Fibroblast of skin of left biceps (primary cell): ENCODE measurements at regions not wholly inside any gene's neighbourhood (a gene's known extent, or its start where the extent isn't known, plus 50 kb on each side); places are given as distances from the start of the nearest gene placed in this dataset.
A peak's percentile ranks its signal among the peaks of the same experiment; 100 is the strongest.
"Not testable (repeated sequence)": the region's sequence is repeated elsewhere in the genome, so short reads cannot be mapped to it uniquely, and the experiment has no call there.

Experiments used
- DNase-seq, 2 experiments: peaks; one replicate each; pipeline ENCODE4 v3.0.0-alpha.2; 2013; ENCODE audit warnings: low read depth in 2 of 2

DNA sequence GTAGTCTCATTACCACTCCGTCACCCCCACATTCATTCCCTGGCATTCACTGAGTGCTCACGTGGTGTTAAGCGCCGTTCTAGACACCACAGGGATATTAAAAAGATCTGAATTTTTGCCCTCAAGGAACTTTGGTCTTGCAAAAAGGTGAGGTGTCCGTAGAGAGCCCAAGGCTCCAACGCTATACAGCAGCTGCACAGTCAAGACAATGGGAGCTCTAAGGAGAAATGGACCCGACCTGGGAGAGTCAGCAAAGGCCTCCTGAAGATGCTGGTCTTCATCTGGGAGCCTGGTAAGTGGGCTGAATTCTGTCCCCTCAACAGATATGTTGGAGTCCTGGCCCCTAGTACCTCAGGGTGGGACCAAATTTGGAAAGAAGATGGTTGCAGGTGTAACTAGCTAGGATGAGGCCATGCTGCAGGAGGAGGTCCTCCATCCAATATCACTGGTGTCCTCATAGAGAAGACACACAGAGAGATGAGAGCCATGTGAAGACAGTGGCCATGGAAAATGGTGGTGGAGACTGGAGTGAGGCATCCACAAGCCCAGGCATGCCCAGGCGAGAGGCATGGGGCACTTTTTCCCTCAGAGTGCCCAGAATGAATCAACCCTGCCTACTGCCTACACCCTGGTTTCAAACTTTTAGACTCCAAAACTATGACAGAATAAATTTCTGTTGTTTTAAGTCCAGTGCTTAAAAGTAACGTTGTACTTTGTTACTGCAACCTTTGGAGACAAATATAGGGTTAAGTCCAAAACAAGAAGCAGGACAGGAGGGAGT is 247.3 kb downstream of the TTC32 start:
- DNase-seq: no peak

DNA sequence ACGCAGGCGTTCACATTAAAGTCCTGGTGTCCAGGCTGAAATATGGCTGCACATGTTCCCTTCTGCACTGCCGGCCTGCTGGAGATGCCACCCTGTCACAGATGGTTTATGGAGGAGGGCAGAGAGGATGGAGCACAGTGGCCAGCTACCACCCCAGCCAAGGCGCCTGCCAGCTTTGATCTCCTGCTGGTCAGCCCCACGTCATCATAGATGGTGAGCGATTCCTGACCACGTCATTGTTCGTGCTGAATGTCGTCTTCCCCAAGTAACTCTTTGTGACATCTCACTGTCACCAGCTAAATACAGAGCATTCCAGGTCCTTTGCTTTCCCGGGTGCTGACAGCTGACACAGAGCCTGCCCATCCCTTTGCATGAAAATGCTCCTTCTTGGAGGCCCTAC is 248.3 kb downstream of the TTC32 start:
- DNase-seq: no peak

DNA sequence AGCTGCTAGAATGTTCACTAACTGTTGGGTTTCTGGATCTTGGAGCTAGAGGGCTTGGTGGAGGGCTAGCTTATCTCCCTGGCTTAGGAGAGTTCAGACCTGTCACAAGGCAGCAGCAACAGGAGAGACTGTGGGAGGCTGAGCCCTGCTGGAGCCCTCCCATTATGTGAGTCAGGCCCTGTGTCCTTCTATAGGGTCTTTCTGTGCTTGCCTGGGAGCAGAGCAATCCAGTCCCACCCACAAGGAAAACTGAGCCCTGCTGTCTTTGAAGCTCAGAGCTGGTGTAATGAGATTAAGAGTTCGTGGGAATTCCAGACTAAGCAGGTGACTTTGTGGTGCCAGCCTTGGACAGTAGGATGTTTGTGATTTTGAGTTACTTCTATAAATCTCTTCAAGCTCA is 249.0 kb downstream of the TTC32 start:
- DNase-seq: no peak

DNA sequence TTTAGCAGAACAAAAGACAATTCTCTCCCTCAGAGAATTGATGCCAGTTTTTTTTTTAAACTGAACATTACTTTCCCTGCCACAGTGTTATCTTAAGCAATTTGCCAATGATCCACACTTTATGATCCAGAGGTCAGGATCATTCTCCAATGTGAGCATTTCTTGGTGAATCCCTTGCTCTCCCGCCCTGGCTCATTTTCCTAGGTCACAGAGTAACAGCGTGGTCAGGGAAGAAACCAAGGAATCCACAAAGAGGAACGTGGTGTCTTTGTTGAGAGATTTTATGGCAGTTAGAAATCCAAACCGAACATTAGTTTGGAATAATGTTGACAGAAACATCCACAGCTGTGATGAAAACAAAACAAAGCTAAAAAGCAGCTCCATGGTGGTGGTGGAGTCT is 250.3 kb downstream of the TTC32 start:
- DNase-seq: no peak

DNA sequence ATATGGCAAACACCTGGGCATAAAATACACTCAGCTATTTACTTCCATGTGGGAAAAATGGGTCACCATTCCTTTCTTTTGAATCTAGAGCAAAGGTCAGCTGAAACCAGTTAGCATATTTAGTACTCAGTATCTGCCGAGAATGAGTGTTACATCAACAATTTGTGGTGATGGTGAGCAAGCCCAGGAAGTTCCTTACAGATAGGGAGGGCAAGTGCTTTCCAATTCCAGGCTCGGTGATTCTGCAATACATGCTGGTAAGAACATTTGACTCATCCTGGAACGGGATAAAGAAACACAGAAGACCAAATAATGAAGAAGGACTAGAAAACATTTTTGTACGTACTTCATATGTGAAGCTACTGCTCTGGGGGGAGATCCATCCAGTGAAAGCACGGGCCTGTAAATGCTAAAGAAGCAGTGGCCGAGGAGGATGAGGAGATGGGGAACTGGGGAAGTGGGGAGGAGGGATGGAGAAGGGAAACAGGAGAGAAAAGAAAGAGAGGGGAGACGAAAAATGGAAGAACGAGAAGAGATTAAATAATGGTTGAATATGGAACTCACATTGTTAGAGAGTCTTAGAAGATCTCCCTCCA is 251.9 kb downstream of the TTC32 start:
- peak; percentile 92 to 93 for DNase-seq

DNA sequence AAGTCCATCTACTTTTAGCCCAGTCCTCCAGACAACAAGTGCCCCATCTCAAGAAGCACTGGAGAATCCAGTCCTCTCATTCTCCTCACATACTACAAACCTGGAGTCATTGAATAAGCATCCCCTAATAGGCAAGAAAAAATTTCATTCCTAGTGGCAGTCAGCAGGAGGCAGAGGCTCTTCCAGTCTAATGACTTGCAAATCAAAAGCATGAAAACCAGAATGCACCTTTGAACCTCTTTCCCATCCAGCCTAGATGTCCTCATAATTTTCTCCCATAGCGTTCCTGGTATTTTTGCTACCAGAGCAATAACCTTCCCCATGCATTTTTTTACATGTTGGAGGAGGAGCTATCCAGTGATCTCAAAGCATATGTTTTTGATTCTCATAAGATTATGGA is 252.6 kb downstream of the TTC32 start:
- DNase-seq: peak; percentile 67 to 69

DNA sequence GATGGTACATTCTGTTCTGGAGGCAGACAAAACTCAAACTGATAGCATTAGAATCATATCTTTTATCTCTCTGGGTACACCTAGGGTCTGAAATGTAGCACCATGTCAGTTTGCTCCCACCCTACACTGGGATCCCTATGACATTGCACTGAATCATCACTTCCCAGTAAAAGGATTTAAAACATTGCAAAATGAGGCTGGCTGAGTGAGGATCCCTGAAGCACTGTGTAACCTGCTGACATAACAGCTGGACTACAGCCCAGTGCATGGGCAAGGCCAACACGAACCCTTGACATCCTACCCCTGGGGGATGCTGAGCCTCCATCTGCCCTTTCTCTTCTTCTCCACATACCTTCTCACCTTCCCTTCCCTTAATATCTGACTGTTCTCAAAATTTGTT is 253.2 kb downstream of the TTC32 start:
- DNase-seq: no peak

DNA sequence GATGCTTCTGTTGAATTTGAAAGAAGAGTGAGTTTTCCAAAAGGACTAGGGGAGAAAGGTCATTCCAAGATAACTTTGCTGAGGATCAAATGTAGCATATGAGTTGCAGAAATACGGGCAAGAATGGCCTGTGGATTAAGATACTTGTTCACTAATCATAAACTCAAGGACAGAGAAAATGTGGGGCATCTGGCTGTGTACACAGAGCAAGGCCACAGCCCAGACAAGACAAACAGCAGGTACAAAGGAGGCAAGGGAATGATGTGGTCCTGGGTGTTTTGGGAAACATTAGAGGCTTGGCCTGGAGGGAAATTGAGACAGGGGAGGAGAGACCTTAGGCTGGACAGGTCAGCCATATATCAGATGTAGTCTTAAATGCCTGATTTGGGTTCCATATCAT is 254.8 kb downstream of the TTC32 start:
- no peak for DNase-seq

DNA sequence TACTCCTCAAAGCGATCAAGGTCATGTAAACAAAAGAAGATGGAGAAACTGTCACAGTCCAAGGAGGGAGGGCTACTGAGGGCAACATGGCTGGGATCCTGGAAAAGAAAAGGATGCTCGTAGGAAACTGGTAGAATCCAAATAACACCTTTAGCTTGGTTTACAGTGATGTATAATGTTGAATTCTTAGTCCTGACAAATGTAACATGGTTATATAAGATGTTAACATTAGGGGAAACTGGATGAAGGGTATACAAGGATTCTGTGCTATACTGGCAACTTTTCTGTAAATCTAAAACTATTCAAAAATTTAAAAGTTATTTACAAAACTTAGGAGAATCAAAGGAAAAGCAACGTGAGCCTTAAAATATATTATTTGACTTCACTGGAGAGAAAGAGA is 257.0 kb downstream of the TTC32 start:
- DNase-seq: no peak

DNA sequence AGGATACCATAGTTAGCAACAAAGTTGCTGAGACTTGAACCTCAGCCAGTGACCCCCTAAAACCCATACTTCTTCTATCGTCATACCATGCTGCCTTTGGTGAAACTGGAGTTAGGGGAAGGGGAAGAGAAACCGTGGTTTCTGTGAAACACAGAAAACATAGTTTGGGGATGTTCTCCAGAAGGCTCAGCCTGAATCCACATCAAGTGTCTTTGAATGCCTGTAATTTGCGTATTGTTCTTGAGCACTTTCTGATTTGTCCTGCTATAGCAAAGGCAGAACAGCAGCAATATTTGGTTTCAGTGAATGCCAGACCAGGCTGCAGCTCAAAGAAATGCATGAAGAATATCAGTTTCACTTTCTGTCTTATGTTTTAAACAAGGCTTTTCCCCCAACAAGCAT is 258.7 kb downstream of the TTC32 start:
- no peak for DNase-seq

DNA sequence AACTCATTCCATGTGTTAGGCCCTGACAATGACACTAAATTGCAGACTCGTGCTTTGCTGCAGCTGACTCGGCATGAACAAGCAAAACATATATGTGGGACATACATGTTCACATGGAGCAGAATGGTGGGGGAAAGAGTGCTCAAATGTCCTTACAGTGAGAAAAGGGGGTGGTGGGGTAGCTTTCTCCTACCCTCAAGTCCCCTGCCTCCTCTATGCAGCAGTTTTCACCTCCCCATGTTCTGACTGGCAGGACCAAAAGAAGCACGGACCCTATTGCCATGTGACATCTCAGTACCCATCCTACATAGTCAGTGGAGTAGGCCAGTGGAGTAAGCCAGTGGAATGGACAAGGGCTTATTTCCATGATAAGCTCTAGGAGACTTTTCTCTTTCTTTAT is 259.3 kb downstream of the TTC32 start:
- no peak for DNase-seq

DNA sequence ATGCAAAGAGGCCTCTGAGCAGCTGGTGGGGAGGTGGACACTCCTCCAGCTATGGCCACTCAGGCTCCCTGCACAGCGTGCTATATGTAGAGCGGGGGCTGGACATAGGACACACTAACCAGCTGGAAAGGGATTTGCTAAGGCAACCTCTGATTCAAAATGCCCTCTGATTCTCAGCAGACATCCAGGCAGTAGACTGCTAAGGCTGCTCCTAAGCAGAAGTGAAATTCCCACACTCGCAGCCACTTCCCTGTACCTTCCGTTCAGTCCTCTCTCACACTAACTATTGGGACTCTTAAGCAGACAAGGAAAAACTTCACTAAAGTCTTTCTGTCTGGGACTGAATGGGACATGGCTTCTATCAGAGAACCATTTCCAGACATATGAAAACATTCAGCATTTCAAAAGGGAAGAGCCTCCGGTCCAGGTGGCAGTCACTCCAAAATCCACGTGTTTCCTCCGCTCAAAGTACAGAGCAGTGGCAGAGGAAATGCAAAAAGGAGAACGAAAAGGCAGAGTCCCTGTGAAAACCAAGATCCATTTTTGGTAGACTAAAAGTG is 265.8 kb downstream of the TTC32 start:
- no peak for DNase-seq

DNA sequence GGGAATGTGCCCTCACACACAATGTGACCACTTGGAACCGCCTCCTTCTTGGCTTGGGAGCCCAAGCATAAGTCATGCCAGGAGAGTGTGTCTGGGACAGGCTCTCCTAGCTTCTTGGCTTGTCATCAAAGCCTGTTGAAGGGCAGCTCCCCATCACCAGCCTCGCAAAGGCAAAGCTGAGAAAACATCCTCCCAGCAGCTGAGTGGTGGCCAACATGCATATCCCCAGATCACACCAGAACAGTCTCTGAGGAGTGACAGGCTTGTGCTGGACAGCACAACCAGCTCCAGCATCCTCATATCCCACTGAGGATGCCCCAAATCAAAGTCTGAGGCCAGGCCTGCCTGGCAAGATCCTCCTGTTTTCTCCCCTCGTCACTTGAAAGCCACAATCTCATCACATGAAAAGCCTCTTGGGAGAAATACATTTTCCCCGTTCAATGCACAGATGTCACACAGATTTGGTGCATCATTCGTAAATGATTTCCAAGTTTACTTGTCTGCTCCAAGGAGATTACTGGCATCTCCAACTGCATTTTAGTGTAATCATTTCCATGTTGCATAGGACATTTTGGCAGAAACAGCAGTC is 269.3 kb downstream of the TTC32 start:
- peak in 1 of 2 experiments; percentile 38 for DNase-seq

DNA sequence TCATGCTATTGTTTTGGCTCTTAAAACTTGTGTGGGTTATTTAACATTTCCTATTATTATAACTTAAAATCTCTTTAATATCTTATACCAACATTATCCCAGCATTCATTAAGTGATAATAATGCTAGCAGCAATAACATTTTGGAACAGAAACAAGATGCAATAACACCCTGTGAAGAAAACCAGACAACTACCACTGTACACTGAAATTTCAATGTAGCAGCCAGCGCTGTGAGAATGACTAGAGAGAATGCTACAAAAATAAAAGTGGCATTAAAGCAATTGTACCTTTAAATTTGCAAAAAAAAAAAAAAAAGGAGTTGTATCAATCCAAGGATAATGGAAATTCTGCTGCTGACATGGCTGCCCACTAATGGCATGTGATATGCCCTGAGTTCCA is 269.9 kb downstream of the TTC32 start:
- DNase-seq: no peak

DNA sequence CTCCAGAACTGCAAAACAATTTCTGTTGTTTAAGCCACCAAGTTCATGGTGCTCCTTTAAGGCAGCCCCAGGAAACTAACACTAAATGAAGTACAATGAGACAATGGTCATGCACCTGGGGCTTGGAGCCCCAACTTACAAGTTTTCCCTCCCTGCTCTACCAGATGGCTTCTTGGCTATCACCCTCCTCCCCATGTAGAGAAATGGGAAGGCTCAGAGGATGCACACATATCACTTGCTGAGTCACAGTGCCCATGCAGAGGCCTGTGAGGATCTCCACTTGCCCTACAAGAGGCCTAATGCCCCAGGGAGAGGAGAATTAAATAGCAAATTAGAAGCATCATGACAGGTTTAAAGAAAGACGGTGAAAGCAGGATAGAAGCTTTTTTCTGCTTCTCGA is 270.9 kb downstream of the TTC32 start:
- DNase-seq: no peak

DNA sequence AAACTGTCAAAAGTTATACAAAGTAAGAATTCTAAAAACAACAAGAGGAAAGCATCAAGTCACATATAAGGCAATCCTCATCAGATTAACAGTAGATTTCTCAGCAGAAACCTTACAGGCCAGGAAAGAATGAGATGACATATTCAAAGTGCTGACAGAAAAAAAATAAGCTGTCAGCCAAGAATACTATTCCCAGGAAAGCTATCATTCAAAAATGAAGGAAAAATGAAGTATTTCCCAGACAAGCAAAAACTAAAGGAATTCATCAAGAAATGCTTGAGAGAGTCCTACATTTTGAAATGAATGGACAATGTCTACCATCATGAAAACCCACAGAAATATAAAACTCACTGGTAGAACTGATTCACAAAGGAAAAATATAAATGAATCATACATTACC is 268.9 kb upstream of the OSR1 start:
- no peak for DNase-seq

DNA sequence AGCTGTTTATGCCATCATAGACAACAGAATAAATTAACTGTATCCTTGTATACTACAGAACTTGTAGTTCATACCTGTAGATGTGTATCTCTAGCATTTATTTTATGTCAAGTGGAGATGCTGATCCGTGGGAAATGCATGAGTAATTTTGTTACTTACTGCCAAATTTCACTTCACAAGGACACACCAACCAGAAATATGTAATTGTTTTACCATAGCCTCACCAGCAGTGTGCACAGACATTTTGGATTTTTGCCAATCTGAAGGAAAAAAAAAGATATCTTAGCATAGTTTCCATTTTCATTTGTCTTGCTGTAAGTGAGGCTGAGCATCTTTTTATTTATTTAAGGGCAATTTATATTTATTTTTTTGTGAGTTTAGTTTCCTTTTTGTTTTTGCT is 265.1 kb upstream of the OSR1 start:
- peak in 1 of 2 experiments; percentile 60 for DNase-seq

DNA sequence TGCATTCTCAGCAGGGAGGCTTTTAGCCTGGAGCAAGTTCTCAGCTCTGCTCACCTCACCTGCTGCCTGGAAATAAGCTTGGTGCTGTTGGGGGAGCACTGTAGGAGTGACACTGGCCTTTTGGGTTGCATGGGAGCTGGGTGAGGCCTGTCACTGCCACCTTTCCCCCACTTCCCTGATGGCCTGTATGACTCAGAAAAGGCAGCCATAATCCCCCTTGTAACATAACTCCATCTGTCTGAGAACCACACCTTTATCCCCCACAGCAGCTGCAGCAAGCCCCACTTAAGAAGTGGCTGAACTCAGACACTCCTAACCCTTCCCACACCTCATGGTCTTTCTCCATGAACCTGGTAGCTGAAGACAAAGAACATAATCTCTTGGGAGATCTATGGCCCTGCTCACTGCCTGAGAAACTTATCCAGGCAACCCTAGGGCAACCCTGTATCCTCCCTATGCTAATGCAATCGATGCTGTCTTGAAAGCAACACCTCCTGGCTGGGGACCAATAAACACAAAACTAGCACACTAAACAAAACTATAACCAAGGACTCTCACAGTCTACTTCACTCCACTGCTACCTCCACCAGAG is 258.9 kb upstream of the OSR1 start:
- DNase-seq: no peak

DNA sequence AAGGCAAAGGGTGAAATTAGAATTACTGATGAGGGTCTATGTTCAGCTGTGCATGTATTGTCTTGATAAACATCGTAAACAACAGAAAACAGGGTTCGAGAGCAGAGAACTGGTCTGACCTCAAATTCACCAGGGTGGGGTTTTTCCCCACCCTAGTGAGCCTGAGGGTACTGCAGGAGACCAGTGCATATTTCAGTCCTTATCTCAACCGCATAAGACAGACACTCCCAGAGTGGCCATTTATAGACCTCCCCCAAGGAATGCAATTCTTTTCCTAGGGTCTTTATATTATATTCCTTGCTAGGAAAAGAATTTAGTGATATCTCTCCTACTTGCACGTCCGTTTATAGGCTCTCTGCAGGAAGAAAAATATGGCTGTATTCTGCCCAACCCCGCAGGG is 257.0 kb upstream of the OSR1 start:
- DNase-seq: not testable (repeated sequence)

DNA sequence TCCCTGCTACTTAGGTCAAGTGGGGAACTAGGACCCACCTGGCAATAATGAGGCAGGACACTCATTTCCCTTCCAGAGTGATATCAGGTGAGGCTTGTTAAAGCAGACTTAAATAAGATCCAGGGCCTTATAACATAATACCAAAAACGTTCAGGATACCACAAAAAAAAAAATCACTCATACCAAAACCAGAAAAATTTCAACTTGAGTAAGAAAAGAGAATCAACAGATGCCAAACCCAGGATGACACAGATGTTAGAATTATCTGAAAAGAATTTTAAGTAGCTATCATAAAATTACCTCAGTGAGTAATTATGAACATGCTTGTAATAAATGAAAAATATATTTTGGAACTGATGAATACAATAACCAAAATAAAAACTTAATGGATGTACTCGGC is 255.6 kb upstream of the OSR1 start:
- DNase-seq: peak in 1 of 2 experiments; percentile 64

DNA sequence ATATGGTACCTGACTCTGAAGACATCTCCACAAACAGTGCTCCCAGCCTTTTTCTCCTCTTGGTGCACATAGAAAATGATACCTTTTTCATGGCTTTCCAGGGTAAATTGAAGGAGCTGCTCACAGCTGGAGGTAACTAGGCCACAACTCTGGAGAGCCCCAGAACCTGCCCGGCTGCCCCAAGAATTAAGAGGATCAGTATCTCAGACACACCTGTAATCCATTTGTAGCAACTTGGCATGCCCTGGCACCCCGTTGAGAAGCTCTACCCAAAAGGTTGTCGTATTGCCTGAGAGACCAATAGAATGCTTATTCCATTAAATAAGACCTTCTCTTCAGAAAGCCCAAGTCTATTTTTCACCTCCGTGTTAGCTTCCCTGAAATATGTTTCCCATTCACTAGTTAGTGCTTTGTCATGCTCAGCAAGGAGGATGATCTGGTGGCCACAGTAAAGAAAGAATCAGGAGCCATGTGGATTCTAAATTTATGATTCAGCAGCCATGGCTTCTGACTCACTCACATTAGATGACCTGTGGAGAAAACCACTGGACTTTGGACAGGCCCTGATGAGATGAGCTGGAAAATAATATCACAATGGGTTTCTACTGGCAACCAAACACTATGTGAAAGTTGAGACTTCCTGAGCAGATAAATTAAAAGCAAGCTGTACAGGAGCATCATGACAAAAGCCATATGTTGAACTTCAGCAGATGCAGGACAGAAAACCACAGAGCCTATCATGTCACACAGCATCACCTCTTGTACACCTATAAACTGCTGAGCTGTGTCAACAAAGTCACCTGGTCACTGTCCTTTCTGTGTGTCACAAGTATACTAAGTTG is 253.3 kb upstream of the OSR1 start:
- DNase-seq: peak; percentile 87 to 90

DNA sequence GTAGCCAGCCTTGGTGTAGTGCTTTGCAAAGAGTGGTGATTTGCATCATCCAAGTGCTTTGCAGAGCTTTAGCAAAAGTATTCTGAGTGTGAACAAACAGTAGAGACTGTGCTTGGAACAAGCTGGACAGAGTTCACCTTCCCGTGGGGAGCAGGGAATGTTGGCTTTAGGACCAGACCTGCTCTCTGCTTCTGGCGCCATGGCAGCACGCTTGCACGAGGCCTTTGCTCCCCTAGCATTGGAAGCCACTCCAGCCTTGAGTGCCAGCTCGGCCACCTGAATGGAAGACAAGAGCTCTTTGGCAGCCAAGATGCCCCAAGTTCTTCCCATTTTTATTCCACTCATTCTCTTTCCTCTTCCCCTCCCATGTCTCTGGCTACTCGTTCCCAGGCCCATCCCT is 250.8 kb upstream of the OSR1 start:
- DNase-seq: no peak
